GM12892 (cell line): ENCODE measurements at regions not wholly inside any gene's neighbourhood (a gene's known extent, or its start where the extent isn't known, plus 50 kb on each side); places are given as distances from the start of the nearest gene placed in this dataset.

Source experiments
- DNase-seq: peaks from one replicate; pipeline ENCODE4 v3.0.0; 2011; ENCODE audit not compliant: insufficient read length
- FAIRE-seq: peaks from 2 replicates; lab custom pipeline; 2011; peaks lifted over from hg19 to GRCh38; lab: Jason Lieb, UNC
- POLR2A ChIP-seq: IDR thresholded peaks from 2 replicates; pipeline ENCODE4 v1.6.1; 2011; ENCODE audit warnings: low read depth, low read length, control low read depth
- POLR2AphosphoS5 ChIP-seq: IDR thresholded peaks from 2 replicates; pipeline ENCODE4 v1.6.1; 2011; ENCODE audit warnings: low read depth, low read length, control low read depth
- TAF1 ChIP-seq: IDR thresholded peaks from 2 replicates; pipeline ENCODE4 v1.6.1; 2011; ENCODE audit warnings: low read depth, mild to moderate bottlenecking, control low read depth, low read length, borderline replicate concordance

DNA sequence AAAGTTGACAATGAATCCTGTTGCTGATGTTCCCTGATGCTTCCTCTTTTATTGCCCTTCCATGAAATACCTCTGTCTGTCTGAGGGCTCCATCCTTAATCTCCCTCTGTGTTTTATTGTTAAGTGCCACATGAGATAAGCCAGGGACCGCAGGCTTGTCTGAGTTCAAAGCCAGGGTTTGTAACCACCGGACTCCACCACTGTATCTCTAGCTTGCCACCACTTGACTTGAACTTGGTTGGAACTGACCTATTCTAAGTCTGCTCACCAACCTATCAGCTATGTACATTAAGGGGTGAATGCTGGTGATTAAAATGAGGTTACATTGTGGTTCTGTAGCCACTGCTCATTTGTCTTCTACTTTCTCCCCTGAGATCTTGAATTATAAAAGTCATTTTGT lies 328.5 kb upstream of the ZEB2 start:
- DNase-seq (no peak), FAIRE-seq (no peak)
- TF ChIP-seq TAF1 (no peak), POLR2AphosphoS5 (no peak), POLR2A (no peak)

DNA sequence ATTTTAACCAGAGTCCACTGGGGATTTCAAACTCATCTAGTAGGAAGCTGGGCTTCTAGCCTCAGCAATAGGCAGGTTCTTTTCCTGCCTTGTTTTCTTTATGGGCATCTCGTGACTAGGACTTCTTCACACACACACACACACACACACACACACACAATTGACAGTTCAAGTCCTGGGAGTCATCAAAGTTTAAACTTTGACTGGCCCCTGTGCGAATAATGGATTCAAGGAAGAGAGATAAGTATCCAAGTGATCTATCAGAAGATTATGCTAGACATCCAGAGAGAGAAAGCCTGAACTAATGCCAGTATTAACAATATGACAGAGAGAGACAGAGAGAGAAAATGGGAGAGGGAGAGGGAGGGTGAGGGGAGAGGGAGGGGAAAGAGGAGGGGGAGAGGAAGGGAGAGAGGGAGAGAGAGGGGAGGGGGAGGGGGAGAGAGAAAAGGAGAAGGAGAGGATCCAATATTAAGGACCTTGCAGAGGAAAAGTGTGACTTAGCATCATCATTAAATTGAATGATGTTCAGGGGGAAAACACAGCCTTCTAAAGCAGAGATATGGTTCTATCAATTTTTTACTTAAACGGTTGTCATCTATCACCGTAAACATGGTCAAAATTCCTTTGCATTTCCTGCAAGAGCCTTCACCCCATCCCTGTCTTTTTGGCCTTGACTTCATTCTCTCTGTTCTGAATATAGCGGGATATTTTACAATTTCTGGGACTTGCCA lies 327.6 kb upstream of the ZEB2 start:
- no peak for FAIRE-seq
- TF ChIP-seq TAF1: no peak
- TF ChIP-seq POLR2AphosphoS5: no peak
- TF ChIP-seq POLR2A: no peak
- no peak for DNase-seq

DNA sequence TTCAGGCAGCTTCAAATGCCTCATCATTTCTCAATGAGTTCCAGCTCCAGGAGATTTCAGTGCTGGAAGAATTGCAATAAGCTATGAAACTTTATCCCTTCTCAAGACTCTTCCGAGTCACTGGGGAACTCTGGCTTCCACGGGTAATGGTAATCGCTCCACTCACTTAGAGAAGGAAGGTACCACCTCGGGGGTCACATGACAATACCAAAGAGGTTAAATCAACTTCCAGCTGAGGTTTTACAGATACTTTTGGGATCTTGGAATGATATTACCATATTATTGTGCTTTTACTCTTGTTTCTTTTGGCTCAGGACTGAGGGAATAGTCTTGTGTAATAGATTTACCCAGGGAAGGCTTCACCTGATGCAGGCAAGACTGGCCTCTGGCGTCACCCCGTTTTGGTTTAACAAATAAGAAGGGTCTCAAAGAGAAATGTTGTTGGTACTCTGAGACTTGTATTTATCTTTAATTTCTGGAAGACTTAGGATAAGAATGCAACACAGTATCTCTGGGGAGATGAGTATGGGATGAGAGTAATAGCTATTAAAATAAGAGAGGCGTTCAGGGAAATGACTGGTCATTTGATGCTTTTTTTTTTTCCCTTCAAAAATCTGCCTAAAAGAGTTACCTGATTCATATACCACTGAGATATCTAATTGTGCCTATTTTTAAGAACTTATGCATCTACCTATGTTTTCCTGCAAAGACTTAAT lies 316.9 kb upstream of the ZEB2 start:
- TF ChIP-seq POLR2AphosphoS5 (no peak), TAF1 (no peak), POLR2A (no peak)
- DNase-seq: no peak
- FAIRE-seq: no peak

DNA sequence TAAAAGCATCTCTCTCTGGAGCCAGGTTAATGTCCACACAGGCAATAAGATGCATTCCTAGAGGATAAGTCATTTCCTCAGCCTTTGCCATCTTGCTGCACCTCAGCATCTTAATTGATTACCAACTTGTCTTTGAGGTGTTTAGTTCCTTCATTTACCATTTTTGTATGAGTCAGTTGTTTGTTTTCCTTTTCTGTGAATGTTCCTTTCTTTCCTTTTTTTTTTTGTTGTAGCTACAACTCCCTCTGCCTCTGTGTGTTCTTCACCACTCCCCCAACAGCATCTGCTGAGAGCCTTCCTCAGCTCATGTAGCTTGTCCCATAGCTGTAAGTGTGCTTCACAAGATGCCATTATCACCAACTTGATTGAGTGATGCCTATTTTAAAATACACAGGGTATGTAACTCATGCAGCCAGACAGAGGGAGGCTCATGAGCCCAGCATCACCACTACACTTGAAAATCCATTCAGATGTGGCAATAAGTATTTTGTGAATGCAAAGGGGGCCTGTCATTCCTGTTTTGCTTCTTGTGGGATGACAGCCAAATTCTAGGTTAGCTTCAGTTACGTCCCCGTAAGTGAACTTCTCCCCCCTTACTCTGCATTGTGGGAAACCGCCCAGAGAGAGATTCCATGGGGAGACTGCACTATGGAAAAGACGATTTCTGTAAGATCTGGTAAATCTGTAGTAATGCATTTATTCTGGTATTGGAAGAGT lies 315.9 kb upstream of the ZEB2 start:
- TF ChIP-seq TAF1 (no peak), POLR2A (no peak), POLR2AphosphoS5 (no peak)
- no peak for FAIRE-seq
- no peak for DNase-seq

DNA sequence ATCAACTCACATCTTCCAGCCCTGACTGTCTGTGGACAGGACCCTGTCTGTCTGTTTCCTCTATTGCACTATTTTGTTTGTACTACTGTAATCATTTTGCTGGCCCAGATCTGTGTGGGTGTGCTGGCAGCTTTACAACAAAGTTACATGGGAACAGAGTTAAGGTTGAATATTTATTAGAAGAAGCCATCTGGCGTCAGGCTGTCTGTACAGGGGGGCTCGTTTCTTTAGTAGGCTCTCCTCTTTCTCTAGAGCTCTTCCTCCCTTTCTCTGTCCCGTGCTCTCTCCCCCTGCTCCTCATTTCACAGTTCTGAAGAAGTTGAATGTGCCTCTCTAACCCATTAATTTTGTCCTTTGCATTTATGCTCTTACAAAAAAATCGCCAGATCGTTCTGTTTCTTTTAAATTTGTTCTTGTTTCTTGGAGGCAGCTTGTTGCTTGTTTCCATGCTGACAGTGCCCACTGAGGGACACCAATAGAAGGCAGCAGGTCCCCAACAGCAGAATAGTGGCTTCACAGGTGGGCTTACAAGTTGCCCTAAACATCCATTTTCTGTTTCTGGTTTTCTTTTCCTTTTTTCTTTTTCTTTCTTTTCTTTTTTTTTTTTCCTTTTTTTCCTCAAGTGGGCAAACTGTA lies 315.2 kb upstream of the ZEB2 start:
- TF ChIP-seq TAF1 (no peak), POLR2A (no peak), POLR2AphosphoS5 (no peak)
- no peak for FAIRE-seq
- DNase-seq: no peak

DNA sequence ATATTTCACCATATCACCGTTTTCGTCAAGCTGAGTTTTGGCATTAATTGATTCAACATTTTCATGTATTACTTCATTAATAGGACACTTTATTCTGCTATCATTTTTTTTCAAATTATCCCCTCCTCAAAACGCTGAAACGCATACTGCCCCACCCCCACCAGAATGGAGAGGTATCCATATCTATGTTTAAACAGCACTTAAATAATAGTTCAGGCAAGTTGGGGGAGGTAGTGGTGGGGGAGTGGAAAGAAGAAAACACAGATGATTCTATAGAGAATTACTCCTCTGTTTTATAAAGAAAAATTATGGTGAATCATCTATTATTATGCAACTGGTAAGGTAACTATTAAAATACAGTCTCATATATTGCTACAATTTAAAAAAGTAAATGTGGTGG lies 314.4 kb upstream of the ZEB2 start:
- TF ChIP-seq TAF1 (no peak), POLR2A (no peak), POLR2AphosphoS5 (no peak)
- FAIRE-seq: no peak

DNA sequence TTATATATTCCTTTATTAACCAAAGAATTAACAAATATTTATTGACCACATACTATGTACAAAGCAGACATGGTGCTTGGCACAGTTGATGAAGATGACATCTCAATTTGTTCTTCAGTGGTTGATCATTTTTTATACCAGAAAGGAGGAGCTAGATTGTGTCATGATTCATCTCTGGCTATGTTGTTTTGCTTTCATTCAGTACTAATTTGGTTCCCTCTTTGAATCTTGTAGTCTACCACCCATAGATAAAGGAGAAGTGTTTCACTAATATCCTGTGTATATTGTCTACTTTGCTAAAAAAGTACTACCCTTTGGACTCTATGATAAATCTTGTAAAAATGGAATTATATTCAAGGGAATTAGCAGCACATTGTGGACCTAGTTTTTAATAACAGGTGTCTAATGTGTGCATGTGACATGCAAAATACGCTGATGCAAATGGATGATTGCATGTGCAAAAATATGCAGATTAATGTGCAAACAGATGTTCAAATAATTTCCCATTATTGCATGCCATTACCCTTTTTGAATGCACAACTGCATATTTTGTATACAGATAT lies 313.2 kb upstream of the ZEB2 start:
- no peak for DNase-seq
- no peak for TF ChIP-seq POLR2AphosphoS5
- no peak for TF ChIP-seq TAF1
- no peak for TF ChIP-seq POLR2A
- no peak for FAIRE-seq

More for the DNA sequence above, 314.4 kb upstream of the ZEB2 start:
- DNase-seq: no peak

DNA sequence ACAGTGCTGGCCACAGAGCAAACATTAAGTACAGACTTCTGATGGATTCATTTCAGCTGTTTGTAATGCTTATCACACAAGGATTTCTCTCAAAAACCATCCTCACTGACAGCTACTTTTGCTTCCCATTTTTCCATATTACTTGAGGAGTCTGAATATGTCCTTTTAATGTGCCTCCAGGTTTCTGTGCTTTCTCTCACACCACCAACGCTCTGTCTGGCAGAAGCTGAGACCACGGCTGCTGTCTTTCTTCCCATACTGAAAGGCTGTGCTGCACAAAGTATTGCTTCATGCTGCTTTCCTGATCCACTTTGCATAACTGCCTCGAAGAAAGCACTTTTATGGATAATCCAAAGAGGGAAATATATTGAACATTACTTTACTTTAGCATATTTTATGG lies 312.1 kb upstream of the ZEB2 start:
- DNase-seq: no peak
- FAIRE-seq: no peak
- no peak for TF ChIP-seq POLR2AphosphoS5
- TF ChIP-seq POLR2A: no peak
- TF ChIP-seq TAF1: no peak

DNA sequence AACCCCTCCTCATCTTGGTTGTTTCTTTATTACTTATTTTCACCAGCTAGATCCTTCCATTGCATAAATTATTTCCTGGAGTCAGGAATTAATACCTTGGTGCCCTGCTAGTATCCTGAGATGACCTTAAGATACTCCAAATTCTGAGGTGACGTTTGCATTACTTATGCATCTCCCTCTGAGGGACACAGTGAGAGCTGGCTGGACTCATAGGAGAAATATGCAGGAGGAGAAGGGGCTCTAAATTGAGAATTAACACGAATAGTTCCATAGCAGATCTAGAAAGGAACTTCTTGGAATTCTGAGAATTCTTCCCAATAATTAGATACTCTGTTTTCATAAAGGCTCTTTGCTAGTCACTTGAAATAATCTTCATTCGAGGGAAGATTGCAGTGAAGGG lies 310.6 kb upstream of the ZEB2 start:
- FAIRE-seq: no peak
- no peak for DNase-seq

DNA sequence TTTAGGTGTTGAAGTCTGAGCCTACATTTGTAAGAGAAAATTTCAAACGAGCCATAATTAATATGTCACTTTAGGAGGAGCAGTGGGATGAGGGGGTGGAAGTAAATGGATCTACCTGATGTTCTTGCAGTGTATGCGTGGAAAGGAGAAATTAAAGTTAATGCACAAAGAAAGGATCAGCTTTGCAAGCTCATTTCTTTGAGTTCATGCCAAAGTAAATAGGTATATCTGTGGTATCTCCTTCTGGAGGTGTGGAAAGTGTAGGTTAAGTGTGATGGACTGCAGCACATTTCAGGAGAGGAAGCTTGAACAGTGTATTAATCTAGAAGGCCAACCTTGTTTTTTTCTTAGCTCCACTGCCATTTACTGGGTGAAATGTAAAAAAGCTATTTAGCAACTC lies 307.5 kb upstream of the ZEB2 start:
- TF ChIP-seq POLR2A: no peak
- TF ChIP-seq POLR2AphosphoS5: no peak
- no peak for TF ChIP-seq TAF1
- no peak for FAIRE-seq
- DNase-seq: no peak

More for the DNA sequence above, 310.6 kb upstream of the ZEB2 start:
- TF ChIP-seq TAF1: no peak
- no peak for TF ChIP-seq POLR2AphosphoS5
- TF ChIP-seq POLR2A: no peak

DNA sequence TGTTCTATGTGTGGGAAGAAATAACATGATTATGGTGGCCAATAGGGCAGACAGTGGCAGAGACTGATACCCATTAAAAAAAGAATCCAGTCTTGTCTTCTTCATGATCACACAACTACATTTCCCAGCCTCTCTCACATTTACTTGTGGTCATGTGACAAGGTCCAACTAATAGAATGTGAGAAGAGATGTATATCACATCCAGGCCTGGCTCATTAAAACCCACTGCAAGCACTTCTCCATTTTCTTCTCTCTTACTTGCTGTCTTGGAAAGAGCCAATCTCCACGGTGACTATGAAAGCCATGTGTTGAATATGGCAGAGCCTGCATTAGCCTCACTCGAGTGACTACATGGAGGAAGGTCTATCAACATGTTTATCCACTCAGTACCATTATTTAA lies 306.2 kb upstream of the ZEB2 start:
- DNase-seq (no peak), FAIRE-seq (no peak)
- TF ChIP-seq POLR2AphosphoS5: no peak
- no peak for TF ChIP-seq POLR2A
- TF ChIP-seq TAF1: no peak
